ENCODE measurements at regions not wholly inside any gene's neighbourhood (a gene's known extent, or its start where the extent isn't known, plus 50 kb on each side); places are given as distances from the start of the nearest gene placed in this dataset.

GRCh38 chr2:41381701-41382100, 666.1 kb upstream of the PKDCC start:
- H3K36me3 ChIP-seq (ENCODE audit: insufficient read depth, low read length), result no peaks in the 10 kb centered on the region
- no peak overlapping the region for H3K9ac ChIP-seq (ENCODE audit: low read depth, low read length)
- no peaks in the 10 kb centered on the region for H3K4me1 ChIP-seq (ENCODE audit: insufficient read depth, low read length)

GRCh38 chr2:41387519-41387918, 660.3 kb upstream of the PKDCC start:
- Histone ChIP-seq H3K36me3 (ENCODE audit: insufficient read depth, low read length) (no peaks in the 10 kb centered on the region), H3K9ac (ENCODE audit: low read depth, low read length) (no peak overlapping the region), H3K4me1 (ENCODE audit: insufficient read depth, low read length) (no peaks in the 10 kb centered on the region), H3K9me3 (ENCODE audit: control insufficient read depth, insufficient read depth, low read length) (no peaks in the 10 kb centered on the region)

More at GRCh38 chr2:41381701-41382100, 666.1 kb upstream of the PKDCC start:
- H3K9me3 ChIP-seq (ENCODE audit: control insufficient read depth, insufficient read depth, low read length), result 0 out of 2 replicates have a peak, but pooled peaks cover 2% of the 10 kb centered on the region

- H3K9me3 ChIP-seq (ENCODE audit: control insufficient read depth, insufficient read depth, low read length), result peaks cover 5% of the 10 kb centered on the region; the same call in 1 of the 2 replicates
- H3K36me3 ChIP-seq (ENCODE audit: insufficient read depth, low read length), result no peaks in the 10 kb centered on the region
- H3K4me1 ChIP-seq (ENCODE audit: insufficient read depth, low read length), result peaks cover 8% of the 10 kb centered on the region
- no peak overlapping the region for H3K9ac ChIP-seq (ENCODE audit: low read depth, low read length)
Observed at GRCh38 chr2:41393621-41394020, 654.2 kb upstream of the PKDCC start.

GRCh38 chr2:41394541-41394940, 653.3 kb upstream of the PKDCC start:
- peaks cover 8% of the 10 kb centered on the region for H3K4me1 ChIP-seq (ENCODE audit: insufficient read depth, low read length)
- H3K36me3 ChIP-seq (ENCODE audit: insufficient read depth, low read length), result no peaks in the 10 kb centered on the region
- no peak overlapping the region for H3K9ac ChIP-seq (ENCODE audit: low read depth, low read length)
- peaks cover 5% of the 10 kb centered on the region; the same call in 1 of the 2 replicates for H3K9me3 ChIP-seq (ENCODE audit: control insufficient read depth, insufficient read depth, low read length)

- H3K9ac ChIP-seq (ENCODE audit: low read depth, low read length), result no peak overlapping the region
- H3K9me3 ChIP-seq (ENCODE audit: control insufficient read depth, insufficient read depth, low read length), result peaks cover 5% of the 10 kb centered on the region; the same call in 1 of the 2 replicates
- H3K36me3 ChIP-seq (ENCODE audit: insufficient read depth, low read length), result no peaks in the 10 kb centered on the region
- peaks cover 8% of the 10 kb centered on the region for H3K4me1 ChIP-seq (ENCODE audit: insufficient read depth, low read length)
Observed at GRCh38 chr2:41395692-41396091, 652.1 kb upstream of the PKDCC start.

- no peaks in the 10 kb centered on the region for H3K36me3 ChIP-seq (ENCODE audit: insufficient read depth, low read length)
- no peak overlapping the region for H3K9ac ChIP-seq (ENCODE audit: low read depth, low read length)
- no peaks in the 10 kb centered on the region; the same call in 1 of the 2 replicates for H3K4me1 ChIP-seq (ENCODE audit: insufficient read depth, low read length)
- H3K9me3 ChIP-seq (ENCODE audit: control insufficient read depth, insufficient read depth, low read length), result peaks cover 5% of the 10 kb centered on the region; the same call in 1 of the 2 replicates
Observed at GRCh38 chr2:41399437-41400087, 648.3 kb upstream of the PKDCC start.

- Histone ChIP-seq H3K4me1 (ENCODE audit: insufficient read depth, low read length) (no peaks in the 10 kb centered on the region), H3K9me3 (ENCODE audit: control insufficient read depth, insufficient read depth, low read length) (peaks cover 5% of the 10 kb centered on the region; the same call in 1 of the 2 replicates), H3K9ac (ENCODE audit: low read depth, low read length) (no peak overlapping the region), H3K36me3 (ENCODE audit: insufficient read depth, low read length) (no peaks in the 10 kb centered on the region)
Observed at GRCh38 chr2:41400088-41400665, 647.6 kb upstream of the PKDCC start.

- Histone ChIP-seq H3K4me1 (ENCODE audit: insufficient read depth, low read length) (no peaks in the 10 kb centered on the region), H3K9ac (ENCODE audit: low read depth, low read length) (no peak overlapping the region), H3K36me3 (ENCODE audit: insufficient read depth, low read length) (no peaks in the 10 kb centered on the region), H3K9me3 (ENCODE audit: control insufficient read depth, insufficient read depth, low read length) (no peaks in the 10 kb centered on the region)
Observed at GRCh38 chr2:41405441-41405840, 642.4 kb upstream of the PKDCC start.

- no peaks in the 10 kb centered on the region for H3K4me1 ChIP-seq (ENCODE audit: insufficient read depth, low read length)
- H3K36me3 ChIP-seq (ENCODE audit: insufficient read depth, low read length), result no peaks in the 10 kb centered on the region
- no peaks in the 10 kb centered on the region for H3K9me3 ChIP-seq (ENCODE audit: control insufficient read depth, insufficient read depth, low read length)
- no peak overlapping the region for H3K9ac ChIP-seq (ENCODE audit: low read depth, low read length)
Observed at GRCh38 chr2:41409328-41409727, 638.5 kb upstream of the PKDCC start.

- H3K9me3 ChIP-seq (ENCODE audit: control insufficient read depth, insufficient read depth, low read length), result no peaks in the 10 kb centered on the region
- no peak overlapping the region for H3K9ac ChIP-seq (ENCODE audit: low read depth, low read length)
- H3K4me1 ChIP-seq (ENCODE audit: insufficient read depth, low read length), result no peaks in the 10 kb centered on the region
- H3K36me3 ChIP-seq (ENCODE audit: insufficient read depth, low read length), result no peaks in the 10 kb centered on the region
Observed at GRCh38 chr2:41410011-41410410, 637.8 kb upstream of the PKDCC start.

- Histone ChIP-seq H3K4me1 (ENCODE audit: insufficient read depth, low read length) (no peaks in the 10 kb centered on the region), H3K36me3 (ENCODE audit: insufficient read depth, low read length) (no peaks in the 10 kb centered on the region), H3K9me3 (ENCODE audit: control insufficient read depth, insufficient read depth, low read length) (no peaks in the 10 kb centered on the region), H3K9ac (ENCODE audit: low read depth, low read length) (no peak overlapping the region)
Observed at GRCh38 chr2:41413813-41414485, 633.9 kb upstream of the PKDCC start.

- Histone ChIP-seq H3K9me3 (ENCODE audit: control insufficient read depth, insufficient read depth, low read length) (no peaks in the 10 kb centered on the region), H3K36me3 (ENCODE audit: insufficient read depth, low read length) (no peaks in the 10 kb centered on the region), H3K4me1 (ENCODE audit: insufficient read depth, low read length) (no peaks in the 10 kb centered on the region), H3K9ac (ENCODE audit: low read depth, low read length) (no peak overlapping the region)
Observed at GRCh38 chr2:41414486-41415230, 633.2 kb upstream of the PKDCC start.

- no peaks in the 10 kb centered on the region for H3K4me1 ChIP-seq (ENCODE audit: insufficient read depth, low read length)
- H3K9me3 ChIP-seq (ENCODE audit: control insufficient read depth, insufficient read depth, low read length), result no peaks in the 10 kb centered on the region
- no peak overlapping the region for H3K9ac ChIP-seq (ENCODE audit: low read depth, low read length)
- H3K36me3 ChIP-seq (ENCODE audit: insufficient read depth, low read length), result no peaks in the 10 kb centered on the region
Observed at GRCh38 chr2:41417511-41417910, 630.3 kb upstream of the PKDCC start.

GRCh38 chr2:41420219-41420618, 627.6 kb upstream of the PKDCC start:
- Histone ChIP-seq H3K36me3 (ENCODE audit: insufficient read depth, low read length) (no peaks in the 10 kb centered on the region), H3K9ac (ENCODE audit: low read depth, low read length) (no peak overlapping the region), H3K9me3 (ENCODE audit: control insufficient read depth, insufficient read depth, low read length) (no peaks in the 10 kb centered on the region), H3K4me1 (ENCODE audit: insufficient read depth, low read length) (no peaks in the 10 kb centered on the region)

Measured in ES-I3 (cell line).